IPS-NIHi7 (cell line): ENCODE measurements at regions not wholly inside any gene's neighbourhood (a gene's known extent, or its start where the extent isn't known, plus 50 kb on each side); places are given as distances from the start of the nearest gene placed in this dataset.
A peak's percentile ranks its signal among the peaks of the same experiment; 100 is the strongest.
"Not testable (repeated sequence)": the region's sequence is repeated elsewhere in the genome, so short reads cannot be mapped to it uniquely, and the experiment has no call there.

ENCODE experiments used
- DNase-seq: peaks from one replicate; pipeline ENCODE4 v3.0.0; 2012; ENCODE audit warnings: mixed read lengths; ENCODE audit errors: extremely low spot score

DNA sequence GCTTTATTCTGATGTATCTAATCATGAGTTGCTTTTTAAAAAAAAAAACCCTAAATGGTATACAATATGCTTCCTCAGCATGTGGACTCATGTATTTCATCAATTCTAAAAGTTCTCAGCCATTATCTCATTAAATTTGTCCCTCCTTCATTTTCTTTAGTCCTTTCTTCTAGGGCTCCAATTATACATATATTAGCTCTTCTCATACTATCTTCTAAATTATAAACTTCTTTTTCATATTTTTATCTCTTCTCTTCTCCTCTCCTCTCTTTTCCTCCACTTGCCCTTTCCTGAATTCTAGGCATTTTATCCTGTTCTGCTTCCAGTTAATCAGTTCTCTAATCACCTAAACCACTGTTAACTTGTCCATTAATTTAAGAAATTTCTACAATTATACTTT, 55.0 kb upstream of the IL33 start:
- no peak for DNase-seq

DNA sequence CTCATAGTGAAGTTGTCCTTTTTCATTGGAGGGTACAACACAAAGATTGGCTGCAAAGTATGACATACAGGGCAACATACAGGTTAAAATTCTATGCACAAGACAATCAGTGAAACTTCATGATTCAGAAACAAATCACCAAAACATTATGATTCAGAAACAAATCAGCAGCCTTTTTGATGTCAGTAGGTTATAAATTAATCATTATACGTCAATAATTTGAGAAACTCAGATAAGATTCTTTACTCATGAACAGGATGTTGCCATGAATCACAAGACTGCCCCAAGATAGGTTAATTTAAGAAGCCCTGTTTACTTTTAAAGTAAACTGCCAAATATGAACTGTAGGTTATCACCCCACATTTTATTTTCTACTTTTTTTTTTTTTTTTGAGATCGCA, 62.2 kb upstream of the IL33 start:
- no peak for DNase-seq

DNA sequence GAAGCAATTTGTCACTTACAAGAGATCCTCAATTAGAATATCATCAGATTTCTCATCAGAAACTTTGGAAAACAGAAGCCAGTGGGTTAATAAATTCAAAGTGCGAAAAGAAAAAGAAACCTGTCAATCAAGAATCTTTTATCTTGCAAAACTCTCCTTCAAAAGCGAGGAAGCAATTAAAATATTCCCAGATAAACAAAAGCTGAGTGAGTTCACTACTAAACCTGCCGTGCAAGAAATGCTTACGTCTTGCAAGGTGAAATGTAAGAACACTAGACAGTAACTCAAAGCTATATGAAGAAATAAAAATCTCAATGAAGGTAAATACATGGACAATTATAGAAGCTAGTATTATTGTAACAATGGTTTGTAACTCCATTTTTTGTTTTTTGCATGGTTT, 62.8 kb upstream of the IL33 start:
- DNase-seq = no peak

DNA sequence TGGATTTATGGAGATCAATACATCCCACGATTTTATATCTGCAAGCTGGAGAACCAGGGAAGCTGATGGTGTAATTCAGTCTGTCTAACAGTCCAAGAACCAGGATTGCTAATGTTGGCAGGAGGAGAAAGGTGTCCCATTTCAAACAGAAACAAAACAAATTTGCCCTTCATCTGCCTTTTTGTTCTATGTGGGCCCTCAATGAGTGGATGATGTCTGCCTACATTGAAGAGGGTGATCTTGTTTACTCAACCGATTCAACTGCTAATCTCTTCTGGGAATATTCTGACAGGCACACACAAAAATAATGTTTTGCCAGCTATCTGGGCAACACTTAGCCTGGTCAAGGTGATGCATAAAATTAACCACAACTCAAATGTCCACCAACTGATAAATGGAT, 65.1 kb upstream of the IL33 start:
- DNase-seq = no peak

DNA sequence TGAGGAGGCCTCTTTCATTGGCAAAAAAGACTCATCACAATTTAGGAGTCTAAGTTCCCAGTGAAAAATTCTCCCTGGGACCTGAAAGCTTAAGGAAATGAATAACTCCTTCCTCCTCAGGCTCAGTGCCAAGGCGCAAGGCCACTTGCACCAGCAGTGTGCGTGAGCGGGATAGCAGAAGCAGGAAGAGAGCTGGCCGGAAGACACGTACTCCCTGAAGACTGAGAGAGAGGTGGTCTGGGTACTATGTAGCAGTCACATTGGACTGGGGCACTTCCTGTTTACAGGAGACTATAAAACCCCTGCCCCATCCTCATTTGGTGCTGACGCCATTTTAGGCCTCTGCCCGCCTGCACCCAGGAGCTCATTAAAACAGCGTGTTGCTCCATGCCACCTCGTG, 66.3 kb upstream of the IL33 start:
- no peak for DNase-seq

DNA sequence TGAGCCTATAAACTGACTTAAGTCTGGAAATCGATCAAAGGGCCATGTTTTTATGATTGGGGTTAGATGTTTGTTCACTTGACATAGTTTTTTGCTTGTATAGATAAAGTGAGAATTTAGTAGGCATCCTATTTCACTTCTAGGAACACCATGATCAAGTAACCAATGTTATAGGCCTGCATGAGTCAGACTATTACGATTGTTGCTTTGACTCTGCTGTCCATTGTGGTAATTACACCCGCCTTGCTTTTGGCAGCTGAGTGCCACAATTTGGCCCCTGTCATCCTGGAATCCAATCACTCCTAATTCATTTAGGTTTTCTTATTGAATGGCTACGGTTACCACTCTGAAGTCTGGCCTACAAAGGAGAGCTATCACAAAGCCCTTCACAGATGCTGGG, 67.8 kb upstream of the IL33 start:
- DNase-seq = no peak

DNA sequence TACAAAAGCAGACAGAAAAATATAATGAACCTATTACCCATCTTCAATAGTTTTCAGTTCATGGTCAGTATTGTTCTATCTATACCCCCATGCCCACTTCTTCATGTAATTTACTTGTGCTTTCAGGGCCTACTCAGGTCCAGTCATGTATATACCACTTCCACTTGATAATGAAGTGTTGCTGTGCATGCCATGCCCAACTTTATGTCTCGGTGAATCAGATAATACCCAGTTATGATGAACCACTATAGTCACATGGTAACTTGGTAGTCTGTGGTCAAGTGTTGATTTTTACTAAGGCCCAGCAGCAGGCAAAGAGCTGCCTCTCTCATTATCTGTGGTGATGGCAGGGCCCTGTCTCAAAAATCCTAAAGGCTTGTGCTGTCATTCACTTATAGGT, 70.7 kb upstream of the IL33 start:
- DNase-seq = no peak

DNA sequence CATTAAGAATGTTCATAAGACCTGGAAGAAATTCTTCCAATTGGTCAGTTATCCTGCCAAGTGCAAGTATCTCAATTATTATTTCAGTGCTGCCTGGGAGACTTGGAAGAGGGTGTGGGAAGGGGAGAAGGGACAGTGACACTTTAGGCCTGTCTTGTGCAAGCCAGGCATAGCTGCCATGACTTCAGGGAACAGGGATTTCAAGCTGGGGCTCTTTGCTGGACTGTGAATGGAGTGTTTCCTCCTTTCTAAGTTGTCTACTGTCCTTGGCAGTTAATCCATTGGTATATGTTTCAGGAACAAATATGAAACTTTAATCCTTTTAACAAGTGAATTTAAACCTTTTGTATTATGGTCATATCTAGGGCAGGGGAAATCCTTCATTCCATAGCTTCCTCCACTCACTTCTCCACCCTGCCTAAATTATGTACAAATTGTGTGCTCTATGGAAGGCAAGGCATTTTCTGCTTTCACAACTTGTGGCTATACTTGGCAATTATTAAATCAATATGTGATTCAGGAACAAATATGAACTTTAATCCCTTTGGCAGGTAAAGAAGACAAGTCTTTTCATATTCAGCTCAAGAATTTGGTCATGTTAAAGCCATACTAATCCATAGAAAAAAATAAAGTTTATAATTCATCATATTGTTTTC, 72.7 kb upstream of the IL33 start:
- DNase-seq = no peak

DNA sequence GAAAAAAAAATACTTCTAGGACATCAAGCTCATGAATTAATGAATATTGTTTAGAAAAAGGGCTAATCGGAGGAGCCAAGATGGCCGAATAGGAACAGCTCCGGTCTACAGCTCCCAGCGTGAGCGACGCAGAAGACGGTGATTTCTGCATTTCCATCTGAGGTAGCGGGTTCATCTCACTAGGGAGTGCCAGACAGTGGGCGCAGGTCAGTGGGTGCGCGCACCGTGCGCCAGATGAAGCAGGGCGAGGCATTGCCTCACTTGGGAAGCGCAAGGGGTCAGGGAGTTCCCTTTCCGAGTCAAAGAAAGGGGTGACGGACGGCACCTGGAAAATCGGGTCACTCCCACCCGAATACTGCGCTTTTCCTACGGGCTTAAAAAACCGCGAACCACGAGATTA, 79.8 kb upstream of the IL33 start:
- not testable (repeated sequence) for DNase-seq

DNA sequence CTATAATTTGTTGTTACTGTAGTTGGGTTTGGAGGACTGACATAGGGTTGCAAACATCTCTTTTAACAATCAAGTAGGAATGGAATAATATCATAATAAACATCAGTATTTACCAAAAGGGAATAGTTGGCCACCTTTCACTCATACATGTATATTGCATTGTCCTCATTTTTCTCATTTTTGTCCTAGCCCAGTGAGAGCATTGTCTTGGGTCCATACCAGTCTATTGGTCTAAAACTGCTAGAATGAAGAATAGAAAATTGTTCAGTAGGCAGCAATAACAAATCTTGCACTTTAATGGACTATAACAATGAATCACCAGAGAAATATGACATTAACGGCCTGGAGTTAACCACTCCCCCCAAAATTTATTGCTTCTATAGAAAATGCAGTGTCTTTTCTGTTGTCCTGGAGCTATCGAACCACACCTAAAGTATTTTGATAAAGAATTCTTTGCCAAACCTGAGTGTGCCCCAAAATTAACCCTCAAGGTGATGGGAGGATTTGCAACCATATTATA, 80.9 kb upstream of the IL33 start:
- DNase-seq = no peak

DNA sequence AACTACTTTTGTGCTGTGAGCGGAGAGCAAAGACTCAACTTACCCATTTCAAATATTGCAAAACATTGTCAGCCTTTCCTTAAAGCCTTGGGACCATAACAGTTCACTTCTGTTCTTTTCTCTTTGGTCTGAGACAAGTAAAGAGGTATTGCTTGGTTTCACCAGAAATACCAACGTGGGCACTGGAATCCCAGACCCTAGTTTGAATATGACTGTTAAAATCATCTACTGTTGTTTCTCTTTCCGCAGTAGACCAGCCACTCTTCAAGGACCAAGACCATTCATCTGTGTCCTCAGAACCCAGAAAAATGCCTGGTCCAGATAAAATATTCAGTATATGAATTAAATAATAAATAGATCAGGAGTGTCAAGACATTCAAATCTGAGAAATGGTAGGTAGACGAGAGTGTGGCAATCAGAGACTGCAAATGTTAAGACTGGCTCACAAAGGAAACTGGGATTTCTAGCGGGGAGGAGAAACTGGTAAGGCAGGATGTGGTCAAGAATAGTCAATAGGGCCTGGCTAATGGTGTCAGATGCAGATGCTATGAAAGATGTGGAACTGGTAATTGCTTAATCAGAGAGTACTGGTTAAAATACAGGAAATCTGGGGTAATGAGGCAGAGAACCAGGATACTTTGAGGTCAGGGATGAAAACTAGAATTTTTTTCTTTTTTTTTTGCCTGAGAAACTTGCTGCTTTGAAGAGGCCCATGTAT, 82.1 kb upstream of the IL33 start:
- DNase-seq = no peak

DNA sequence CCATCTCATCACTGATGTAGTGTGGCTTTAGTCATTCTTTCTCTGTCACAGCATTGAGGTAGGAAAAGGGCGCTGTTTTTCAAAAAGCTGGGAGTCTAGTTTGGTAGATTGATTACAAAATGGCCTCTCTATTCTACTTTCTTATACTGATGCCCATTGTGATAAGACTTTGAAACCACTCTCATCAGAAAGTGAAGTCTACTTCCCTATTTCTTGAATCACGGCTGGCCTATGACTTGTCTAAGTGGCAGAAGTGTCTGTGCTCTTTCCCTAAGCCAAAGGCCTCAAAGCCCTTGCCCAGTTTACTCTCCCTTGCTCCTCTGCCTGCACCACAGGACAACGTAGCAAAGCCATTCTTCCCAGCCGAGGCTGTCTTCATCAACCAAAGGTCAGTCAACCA, 83.0 kb upstream of the IL33 start:
- DNase-seq = no peak

DNA sequence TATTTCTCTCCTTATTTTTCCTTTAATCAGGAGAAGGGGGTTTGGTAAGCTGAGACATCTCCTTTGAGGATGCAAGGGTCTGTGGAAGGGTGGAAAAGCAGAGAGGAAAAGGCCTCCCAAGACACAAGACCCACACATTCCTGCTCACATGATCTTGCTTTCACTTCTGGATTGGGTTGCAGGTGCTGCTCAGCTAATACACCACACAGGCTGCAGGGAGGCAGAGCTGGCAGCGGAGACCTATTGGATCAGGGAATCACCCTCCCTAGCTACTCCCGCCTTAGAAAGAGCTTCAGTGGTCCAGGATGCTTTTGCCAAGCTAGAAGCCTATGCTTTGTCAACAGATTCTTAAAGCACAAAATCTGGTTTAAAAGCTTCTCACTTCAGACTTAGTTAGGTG, 87.6 kb upstream of the IL33 start:
- DNase-seq = peak; percentile 25

DNA sequence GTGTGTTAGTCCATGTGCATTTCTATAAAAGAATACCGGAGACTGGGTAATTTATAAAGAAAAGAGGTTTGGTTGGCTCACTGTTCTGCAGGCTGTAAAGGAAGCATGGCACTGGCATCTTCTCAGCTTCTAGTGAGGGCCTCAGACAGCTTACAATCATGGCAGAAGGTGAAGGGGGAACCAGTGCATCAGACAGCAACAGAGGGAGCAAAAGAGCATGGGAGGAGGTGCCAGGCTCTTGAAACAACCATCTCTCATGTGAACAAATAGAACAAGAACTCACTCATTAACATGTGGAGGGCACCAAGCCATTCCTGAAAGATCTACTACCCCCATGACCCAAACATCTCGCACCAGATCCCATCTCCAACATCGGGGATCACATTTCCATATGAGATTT, 89.2 kb upstream of the IL33 start:
- no peak for DNase-seq

DNA sequence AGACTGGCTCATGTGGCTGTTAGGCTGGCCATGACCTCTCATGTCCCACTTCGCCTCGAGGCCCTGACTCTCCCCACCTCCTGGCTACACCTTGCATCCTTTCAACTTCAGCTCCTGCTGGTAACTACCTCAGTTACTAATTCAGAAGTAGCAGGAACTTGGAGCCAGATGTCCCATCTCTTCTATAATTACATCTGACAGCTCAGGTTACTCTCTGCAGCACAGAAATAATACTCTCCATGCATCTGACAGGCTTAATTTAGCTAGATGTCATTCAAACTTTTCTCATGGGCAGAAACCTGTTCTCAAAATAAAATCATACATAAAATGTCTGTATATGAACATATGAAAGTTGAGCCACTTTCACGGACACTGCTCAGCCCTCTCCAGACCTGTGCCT, 92.2 kb upstream of the IL33 start:
- DNase-seq = no peak

DNA sequence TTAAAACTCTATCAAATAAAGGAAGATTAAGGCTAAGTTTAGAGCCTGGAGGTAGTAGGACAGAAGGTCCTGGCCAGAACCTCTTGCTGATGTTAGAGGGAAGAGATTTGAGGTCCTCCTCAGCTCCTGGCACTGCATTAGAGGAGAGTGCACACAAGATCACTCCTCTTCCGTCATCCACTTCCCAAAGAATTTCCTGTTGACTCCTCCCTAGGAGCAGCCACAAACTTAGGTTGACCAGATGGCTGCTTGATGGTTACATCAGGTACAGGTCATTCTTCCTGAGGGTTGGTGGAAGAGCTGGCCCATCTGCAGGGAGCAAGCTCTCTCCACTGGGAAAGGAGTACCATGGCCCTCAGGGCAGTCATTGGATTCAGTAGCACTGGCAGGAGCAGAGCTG, 93.9 kb upstream of the IL33 start:
- DNase-seq = no peak

DNA sequence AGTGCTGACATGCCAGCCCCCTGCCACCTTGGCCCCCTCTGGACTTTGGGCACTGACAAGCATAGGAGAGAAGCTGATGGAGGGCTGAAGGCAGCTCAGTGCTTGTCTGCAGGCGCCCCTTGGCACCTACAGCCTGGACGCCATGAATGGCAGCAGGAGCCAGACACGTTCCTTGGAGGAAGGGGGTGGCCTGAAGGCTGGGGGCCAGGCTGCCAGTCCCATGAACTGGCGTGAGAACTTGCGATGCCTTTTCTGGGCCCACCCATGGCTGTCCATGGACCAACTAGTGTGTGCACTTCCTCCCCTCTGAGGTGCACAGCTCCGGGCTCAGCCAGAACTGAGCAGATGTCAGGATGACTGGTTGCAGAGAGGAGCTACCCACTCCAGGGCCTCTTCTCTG, 99.0 kb upstream of the RANBP6 start:
- no peak for DNase-seq

DNA sequence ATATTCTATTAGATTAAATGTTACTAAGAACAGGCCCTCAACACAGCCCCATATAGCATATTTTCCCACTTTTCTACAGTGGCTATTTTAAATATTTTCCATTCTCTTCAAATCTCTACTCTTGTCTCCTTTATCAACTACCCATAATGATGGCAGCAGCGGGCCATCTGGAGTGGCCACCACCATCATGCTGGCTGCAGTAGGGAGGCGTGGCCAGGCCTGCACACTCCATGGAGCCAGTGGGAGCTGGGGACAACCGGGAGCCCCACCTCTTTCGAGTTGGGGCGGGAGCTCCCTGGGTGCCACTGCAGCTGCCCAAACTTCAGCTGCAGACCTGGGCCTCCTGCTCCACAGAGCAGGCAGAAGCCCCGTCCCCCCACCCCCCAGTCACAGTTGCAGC, 98.4 kb upstream of the RANBP6 start:
- DNase-seq = no peak

DNA sequence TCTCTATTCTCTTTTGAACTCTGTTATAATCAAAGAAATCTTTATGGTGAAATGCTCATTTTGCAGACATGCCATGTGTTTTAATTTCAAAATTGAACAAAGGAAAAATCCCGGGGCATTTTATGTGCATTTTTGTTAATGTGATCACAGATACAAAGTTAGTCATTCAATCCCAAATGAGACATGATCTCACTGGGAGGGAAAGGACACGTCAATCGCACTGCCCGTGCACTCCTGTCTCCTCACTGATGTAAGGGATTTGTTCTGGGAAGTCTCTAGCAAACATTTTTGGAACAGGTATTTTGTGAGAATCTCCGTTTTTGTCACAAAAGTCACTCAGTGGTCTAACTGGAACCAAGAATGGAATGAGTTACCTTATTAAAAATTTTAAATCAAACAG, 97.9 kb upstream of the RANBP6 start:
- DNase-seq = no peak

DNA sequence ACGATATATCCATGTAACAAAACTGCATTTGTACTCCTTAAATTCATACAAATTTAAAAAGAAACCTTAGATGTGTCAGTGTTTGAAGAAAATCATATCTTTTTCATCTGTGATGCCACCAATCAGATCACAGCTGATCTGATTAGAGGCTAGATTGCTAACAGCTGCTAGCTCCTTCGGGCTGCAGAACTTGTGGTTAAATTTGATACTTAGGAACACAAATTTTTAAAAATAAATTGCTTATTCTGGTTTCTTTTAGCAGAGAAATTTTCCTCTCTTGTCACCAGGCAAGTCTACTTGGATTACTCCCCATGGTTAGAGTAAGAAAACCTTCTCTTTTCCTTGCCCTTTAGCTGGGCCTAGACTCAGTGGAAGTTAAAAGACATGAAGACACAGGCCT, 94.6 kb upstream of the RANBP6 start:
- no peak for DNase-seq

DNA sequence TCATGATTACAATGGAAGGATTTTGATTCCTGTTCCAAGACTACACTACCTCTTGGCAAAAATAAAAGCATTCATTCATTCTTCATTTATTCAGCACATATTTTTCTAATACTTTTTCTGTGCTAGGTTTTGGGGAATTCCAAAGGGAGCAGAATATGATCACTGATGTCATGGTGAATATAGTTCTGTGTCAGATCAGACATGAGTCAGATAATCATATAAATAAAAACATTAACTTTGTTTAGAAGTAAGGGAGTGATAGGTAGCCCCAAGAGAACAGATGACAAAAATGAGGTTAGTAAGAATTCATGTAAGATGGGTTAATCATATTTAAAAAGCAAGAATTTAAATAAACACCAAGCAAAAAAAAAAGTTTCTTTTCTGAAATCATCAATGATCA, 94.1 kb upstream of the RANBP6 start:
- no peak for DNase-seq

DNA sequence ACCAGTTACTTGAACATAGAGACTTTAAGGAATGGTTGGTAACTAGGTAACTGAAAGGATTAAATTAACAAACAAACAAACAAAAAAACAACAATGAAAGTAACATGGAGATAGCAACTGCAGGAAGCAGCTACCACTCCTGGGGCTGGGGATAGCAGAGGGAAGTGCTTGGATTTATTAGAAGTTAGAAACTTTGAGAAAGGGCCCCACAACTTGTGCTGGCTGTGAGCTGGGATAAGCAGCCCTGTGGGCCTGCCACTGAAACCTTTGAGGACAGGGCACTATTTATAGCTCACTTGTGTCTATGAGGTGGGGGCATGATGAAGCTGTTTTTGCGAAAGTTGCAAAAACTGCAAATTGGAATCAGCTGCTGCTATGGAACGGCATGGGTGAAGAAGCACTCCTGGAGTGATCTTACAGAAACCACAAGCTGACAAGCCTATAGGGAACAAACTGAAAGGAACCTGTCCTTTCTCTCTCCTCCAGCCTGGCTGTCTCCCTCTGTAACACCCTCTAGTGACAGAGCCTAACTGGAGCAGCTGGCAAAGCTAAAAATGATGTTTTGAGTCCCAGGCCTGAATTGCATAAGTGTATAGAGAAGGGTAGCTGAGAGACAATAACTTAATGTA, 91.4 kb upstream of the RANBP6 start:
- peak; percentile 74 for DNase-seq

DNA sequence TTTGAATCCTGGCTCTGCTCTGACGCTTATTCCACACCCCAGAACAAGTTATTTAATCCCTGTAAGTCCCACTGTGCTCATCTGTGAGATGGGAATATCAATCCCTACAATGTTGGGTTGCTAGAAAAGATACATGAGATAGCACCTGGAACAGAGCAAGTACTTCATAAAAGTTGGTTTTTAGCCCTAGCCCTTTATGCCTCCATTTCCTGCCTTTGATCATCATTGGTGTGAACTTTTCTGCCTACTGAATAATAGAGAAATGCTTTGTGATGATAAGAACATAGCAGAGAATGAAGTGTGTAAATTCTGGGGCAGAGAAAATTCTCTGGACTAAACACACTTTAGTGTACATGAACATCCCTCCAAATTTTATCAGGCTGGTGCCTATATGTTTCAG, 90.3 kb upstream of the RANBP6 start:
- DNase-seq = no peak
